ENCODE measurements at regions not wholly inside any gene's neighbourhood (a gene's known extent, or its start where the extent isn't known, plus 50 kb on each side); places are given as distances from the start of the nearest gene placed in this dataset.
A peak's percentile ranks its signal among the peaks of the same experiment; 100 is the strongest.

DNA sequence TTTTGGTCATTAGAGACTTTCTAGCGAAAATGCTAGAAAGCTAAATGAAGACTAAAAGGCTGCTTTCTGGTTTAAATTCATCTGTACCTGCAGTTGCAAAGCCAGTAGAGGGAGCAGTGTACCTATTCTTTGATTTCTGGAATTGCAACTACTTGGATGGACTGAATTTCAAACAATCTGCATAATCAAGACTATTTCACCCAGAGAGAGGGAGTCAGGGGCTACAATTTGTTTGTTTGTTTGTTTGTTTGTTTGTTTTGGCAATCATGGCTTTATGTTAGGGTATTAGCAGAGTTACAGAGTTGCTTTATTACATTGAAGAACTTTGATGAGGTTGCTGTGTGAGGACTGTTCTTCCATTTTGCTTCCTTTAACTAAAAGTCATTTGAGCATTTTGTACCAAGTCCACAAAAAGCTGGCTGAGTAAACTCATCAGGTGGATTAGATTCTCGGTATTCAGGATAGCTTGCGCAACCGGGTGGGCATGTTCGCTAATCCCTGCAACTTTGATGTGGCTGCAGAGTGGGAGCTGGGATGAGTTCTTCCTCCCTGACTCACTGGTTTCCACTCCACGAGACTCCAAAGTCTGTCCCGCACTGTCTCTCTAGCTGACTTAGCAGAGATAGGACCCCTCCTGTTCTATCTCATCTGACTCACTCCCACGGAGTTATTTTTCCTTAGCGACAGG lies 80.0 kb upstream of the TUT7 start (continued):
- no peak for TF ChIP-seq NRF1 (IDR thresholded peaks at IDR 0.05; ENCODE audit: low read depth, low read length)
- TF ChIP-seq SMC3 (IDR thresholded peaks at IDR 0.05; ENCODE audit: low read depth, low read length), result peak; percentile 78
- no peak for TF ChIP-seq GATA2 (CRISPR knock-in tag; IDR thresholded peaks at IDR 0.05)
- TF ChIP-seq, protein P1, sequence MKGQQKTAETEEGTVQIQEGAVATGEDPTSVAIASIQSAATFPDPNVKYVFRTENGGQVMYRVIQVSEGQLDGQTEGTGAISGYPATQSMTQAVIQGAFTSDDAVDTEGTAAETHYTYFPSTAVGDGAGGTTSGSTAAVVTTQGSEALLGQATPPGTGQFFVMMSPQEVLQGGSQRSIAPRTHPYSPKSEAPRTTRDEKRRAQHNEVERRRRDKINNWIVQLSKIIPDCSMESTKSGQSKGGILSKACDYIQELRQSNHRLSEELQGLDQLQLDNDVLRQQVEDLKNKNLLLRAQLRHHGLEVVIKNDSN (IDR thresholded peaks at IDR 0.05; ENCODE audit: borderline replicate concordance, low read depth), result no peak
- TF ChIP-seq, protein P2, sequence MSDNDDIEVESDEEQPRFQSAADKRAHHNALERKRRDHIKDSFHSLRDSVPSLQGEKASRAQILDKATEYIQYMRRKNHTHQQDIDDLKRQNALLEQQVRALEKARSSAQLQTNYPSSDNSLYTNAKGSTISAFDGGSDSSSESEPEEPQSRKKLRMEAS (IDR thresholded peaks at IDR 0.05; ENCODE audit: low read depth), result no peak
- TF ChIP-seq GABPA (IDR thresholded peaks at IDR 0.05; ENCODE audit: low read depth), result no peak
- TF ChIP-seq POLR2AphosphoS5 (IDR thresholded peaks at IDR 0.05; ENCODE audit: low read depth, low read length), result no peak
- no peak for TF ChIP-seq RXRA (IDR thresholded peaks at IDR 0.05; ENCODE audit: borderline replicate concordance, low read depth)
- TF ChIP-seq SIN3A (IDR thresholded peaks at IDR 0.05; ENCODE audit: borderline replicate concordance, low read depth, low read length), result no peak
- no peak for TF ChIP-seq FOXM1 (IDR thresholded peaks at IDR 0.05; ENCODE audit: low read depth)

DNA sequence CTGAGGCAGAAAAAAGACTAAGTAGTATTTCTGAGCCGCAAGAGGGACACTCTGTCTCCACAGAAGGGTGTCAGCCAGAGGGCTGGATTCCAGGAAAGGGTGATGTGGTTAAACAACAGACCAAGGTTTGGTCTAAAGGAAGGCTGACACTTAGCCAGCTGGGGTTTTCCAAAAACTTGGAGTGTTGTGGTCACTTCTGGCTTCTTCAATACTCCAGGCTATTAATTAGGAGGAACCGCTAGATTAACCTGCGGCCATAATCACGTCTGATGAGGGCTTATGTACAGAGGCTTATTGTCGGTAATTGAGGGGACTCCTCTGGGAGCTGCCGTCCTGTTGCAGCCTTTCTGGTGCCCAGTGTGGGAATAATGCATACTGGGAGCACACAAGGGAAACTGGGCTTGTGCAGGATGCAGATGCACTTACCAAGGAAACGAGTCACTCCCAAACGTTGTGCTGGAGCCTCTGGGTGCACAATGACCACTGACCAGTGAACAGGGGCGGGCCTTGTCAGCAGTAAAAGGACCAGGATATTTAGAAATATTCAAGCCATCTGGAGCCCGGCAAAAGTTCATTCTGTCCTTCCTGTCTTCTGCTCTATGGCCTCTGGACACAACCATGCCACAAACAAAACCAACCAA lies 70.2 kb upstream of the TUT7 start:
- ChIA-PET CTCF (interaction anchor here (0.7 to 1.4 kb wide), 2 partner anchors 10 to 901 kb away, joined by 3 to 7 read pairs; no protein-coding TSS in a partner anchor), POLR2A (no interaction called here)
- no peak for TF ChIP-seq SMC3 (IDR thresholded peaks at IDR 0.05; ENCODE audit: low read depth, low read length)
- TF ChIP-seq, protein P2 (IDR thresholded peaks at IDR 0.05; ENCODE audit: low read depth), result no peak
- no peak for TF ChIP-seq NFIC (IDR thresholded peaks at IDR 0.05; ENCODE audit: borderline replicate concordance)
- TF ChIP-seq RCOR1 (IDR thresholded peaks at IDR 0.05; ENCODE audit: low read length), result no peak
- no peak for TF ChIP-seq EZH2phosphoT487 (IDR thresholded peaks at IDR 0.05; ENCODE audit: borderline replicate concordance, low read depth)
- TF ChIP-seq MEF2A (IDR thresholded peaks at IDR 0.05; ENCODE audit: borderline replicate concordance, low read depth), result no peak
- TF ChIP-seq MXI1 (IDR thresholded peaks at IDR 0.05; ENCODE audit: low read depth, low read length), result no peak
- TF ChIP-seq, protein P3, sequence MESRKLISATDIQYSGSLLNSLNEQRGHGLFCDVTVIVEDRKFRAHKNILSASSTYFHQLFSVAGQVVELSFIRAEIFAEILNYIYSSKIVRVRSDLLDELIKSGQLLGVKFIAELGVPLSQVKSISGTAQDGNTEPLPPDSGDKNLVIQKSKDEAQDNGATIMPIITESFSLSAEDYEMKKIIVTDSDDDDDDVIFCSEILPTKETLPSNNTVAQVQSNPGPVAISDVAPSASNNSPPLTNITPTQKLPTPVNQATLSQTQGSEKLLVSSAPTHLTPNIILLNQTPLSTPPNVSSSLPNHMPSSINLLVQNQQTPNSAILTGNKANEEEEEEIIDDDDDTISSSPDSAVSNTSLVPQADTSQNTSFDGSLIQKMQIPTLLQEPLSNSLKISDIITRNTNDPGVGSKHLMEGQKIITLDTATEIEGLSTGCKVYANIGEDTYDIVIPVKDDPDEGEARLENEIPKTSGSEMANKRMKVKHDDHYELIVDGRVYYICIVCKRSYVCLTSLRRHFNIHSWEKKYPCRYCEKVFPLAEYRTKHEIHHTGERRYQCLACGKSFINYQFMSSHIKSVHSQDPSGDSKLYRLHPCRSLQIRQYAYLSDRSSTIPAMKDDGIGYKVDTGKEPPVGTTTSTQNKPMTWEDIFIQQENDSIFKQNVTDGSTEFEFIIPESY (IDR thresholded peaks at IDR 0.05; ENCODE audit: borderline replicate concordance, low read depth), result no peak
- no peaks in the 10 kb centered on the region; a peak in 1 of 4 replicates for H3K4me1 ChIP-seq (ENCODE audit: control insufficient read depth in 1 of 2, insufficient read depth in 2 of 2, low read depth in 1 of 2, low read length in 1 of 2)
- no peak overlapping the region for H2AFZ ChIP-seq (ENCODE audit: low read depth)
- no peaks in the 10 kb centered on the region for H3K9me3 ChIP-seq
- no peaks in the 10 kb centered on the region for H3K27me3 ChIP-seq (ENCODE audit: insufficient read depth)
- H3K4me2 ChIP-seq, result no peak overlapping the region
- no peak overlapping the region for H3K27ac ChIP-seq (ENCODE audit: low read depth in 2 of 2, low read length in 1 of 2)
- no peak for DNase-seq
- no peaks in the 10 kb centered on the region for H3F3A ChIP-seq (replicated peaks; ENCODE audit: insufficient read depth)
- no peaks in the 10 kb centered on the region for H3K79me2 ChIP-seq (ENCODE audit: insufficient read depth)
- no peaks in the 10 kb centered on the region for H3K9me2 ChIP-seq
- H3K4me3 ChIP-seq (ENCODE audit: low read depth in 2 of 2, low read length in 1 of 2), result no peak overlapping the region
- H3K9ac ChIP-seq, result no peak overlapping the region
- 53% methylated on average over 10 of the region's 10 CpGs for WGBS (ENCODE audit: low lambda C conversion rate)
- H3K36me3 ChIP-seq (replicated peaks in 1 of 2; ENCODE audit: control insufficient read depth in 1 of 2, insufficient read depth in 2 of 2, low read length in 1 of 2), result no peaks in the 10 kb centered on the region
- H4K20me1 ChIP-seq (ENCODE audit: insufficient read depth), result no peaks in the 10 kb centered on the region

All from SK-N-SH (cell line).